ENCODE measurements at regions not wholly inside any gene's neighbourhood (a gene's known extent, or its start where the extent isn't known, plus 50 kb on each side); places are given as distances from the start of the nearest gene placed in this dataset.

DNA sequence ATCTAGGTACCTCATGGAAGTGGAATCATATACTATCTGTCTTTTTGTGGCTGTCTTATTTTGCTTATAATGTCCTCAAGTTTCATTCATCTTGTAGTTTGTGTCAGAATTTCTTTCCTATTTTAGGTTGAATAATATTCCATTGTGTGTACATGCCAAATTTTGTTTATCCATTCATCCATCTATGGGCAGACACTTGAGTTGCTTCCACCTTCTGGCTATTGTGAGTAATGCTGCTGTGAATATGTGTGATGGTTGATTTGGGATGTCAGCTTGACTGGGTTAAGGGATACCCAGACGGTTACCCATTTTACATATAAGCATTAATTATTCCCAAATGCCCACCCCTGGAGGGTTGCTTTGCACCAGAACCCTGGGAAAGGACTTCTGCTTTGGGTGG lies 477.5 kb downstream of the PTPRU start:
- FAIRE-seq (no peak), DNase-seq (ENCODE audit: insufficient read length, low spot score) (no peak)
- TF ChIP-seq POLR2A (IDR thresholded peaks at IDR 0.05; ENCODE audit: low read depth, low read length) (no peak), TAF1 (IDR thresholded peaks at IDR 0.05; ENCODE audit: low read depth, low read length) (no peak), PAX5 (IDR thresholded peaks at IDR 0.05; ENCODE audit: insufficient read depth, low read length, severe bottlenecking) (no peak), POLR2AphosphoS5 (IDR thresholded peaks at IDR 0.05; ENCODE audit: low read depth, low read length) (no peak), POU2F2 (IDR thresholded peaks at IDR 0.05; ENCODE audit: low read depth, low read length) (no peak), SPI1 (IDR thresholded peaks at IDR 0.05; ENCODE audit: low read depth, low read length) (no peak)

DNA sequence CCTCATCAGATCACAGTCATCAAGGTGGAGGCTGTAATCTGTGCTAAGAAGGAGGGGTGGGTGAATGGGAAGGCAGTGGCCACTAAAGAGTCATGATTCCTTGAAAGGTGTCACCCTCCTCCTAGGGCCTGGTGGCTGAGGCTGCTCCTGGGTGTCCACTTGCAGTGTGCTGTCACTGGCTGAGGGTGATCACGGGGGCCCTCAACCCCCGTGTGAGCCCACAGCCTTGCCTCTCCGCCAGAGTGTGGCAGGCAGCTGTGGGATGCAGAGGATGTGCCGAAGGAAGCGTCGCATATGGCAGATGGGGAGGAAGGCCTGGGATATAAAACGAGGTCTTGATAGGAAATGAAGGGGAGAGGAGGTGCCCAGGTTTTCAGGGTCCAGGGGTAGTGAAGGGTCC lies 476.5 kb downstream of the PTPRU start:
- FAIRE-seq, result no peak
- DNase-seq (ENCODE audit: insufficient read length, low spot score), result no peak
- TF ChIP-seq TAF1 (IDR thresholded peaks at IDR 0.05; ENCODE audit: low read depth, low read length) (no peak), POU2F2 (IDR thresholded peaks at IDR 0.05; ENCODE audit: low read depth, low read length) (no peak), SPI1 (IDR thresholded peaks at IDR 0.05; ENCODE audit: low read depth, low read length) (no peak), POLR2A (IDR thresholded peaks at IDR 0.05; ENCODE audit: low read depth, low read length) (no peak), PAX5 (IDR thresholded peaks at IDR 0.05; ENCODE audit: insufficient read depth, low read length, severe bottlenecking) (no peak), POLR2AphosphoS5 (IDR thresholded peaks at IDR 0.05; ENCODE audit: low read depth, low read length) (no peak)

DNA sequence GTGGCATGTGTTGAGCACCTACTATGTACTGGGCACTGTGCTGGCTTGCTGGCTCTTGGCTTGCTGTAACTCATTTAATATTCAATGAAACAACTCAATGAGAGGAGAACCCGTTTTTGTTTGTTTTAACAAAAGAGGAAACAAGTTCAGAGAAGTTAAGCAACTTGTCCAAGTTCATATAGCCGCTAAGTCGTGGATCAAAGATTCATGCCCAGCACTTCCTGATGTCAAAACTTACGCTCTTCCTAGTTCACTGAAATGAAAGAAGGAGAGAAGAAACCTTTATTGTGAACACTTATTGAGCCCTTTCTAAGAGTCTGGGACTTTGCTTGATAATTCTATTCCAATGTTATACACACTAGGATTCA lies 475.9 kb downstream of the PTPRU start:
- FAIRE-seq, result no peak
- TF ChIP-seq TAF1 (IDR thresholded peaks at IDR 0.05; ENCODE audit: low read depth, low read length) (no peak), POLR2AphosphoS5 (IDR thresholded peaks at IDR 0.05; ENCODE audit: low read depth, low read length) (no peak), POLR2A (IDR thresholded peaks at IDR 0.05; ENCODE audit: low read depth, low read length) (no peak), SPI1 (IDR thresholded peaks at IDR 0.05; ENCODE audit: low read depth, low read length) (no peak), PAX5 (IDR thresholded peaks at IDR 0.05; ENCODE audit: insufficient read depth, low read length, severe bottlenecking) (no peak), POU2F2 (IDR thresholded peaks at IDR 0.05; ENCODE audit: low read depth, low read length) (no peak)

DNA sequence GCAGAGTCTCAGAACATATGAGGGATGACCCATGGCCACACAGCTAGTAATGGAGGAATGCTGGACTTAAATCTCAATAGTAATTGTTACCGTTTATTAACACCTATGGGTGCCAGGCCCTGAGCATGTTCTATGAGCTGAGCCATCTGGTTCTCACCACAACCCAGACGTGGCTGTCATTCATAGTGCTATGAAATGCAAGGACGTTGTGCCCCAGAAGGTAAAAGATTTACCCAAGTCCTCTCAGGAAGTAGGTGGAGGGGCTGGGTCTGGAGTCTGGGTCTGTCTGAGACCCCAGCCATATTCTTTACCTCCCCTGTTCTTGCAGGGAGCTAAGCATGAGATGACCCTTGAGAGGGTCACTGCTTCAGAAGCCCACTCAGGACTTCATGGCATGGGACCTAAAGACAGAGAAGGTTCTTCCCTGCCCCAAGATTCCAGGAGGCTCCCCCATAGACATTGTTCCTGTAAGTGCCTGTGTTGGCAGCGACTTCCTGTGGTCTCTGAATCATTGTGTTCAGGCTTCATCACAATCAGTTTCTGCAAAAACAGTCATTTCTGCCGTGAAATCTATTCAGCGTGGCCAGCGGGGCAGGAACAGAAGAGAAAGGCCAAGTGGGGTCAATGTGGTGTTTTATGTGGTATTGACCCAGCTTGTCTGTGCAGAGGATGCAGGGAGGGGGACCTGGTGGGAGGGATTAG lies 475.4 kb downstream of the PTPRU start:
- FAIRE-seq, result peak; percentile 68
- no peak for DNase-seq (ENCODE audit: insufficient read length, low spot score)
- TF ChIP-seq POU2F2 (IDR thresholded peaks at IDR 0.05; ENCODE audit: low read depth, low read length), result peak; percentile 38; the same call in 1 of the 2 replicates
- no peak for TF ChIP-seq PAX5 (IDR thresholded peaks at IDR 0.05; ENCODE audit: insufficient read depth, low read length, severe bottlenecking)

More for the DNA sequence above, 475.9 kb downstream of the PTPRU start:
- DNase-seq (ENCODE audit: insufficient read length, low spot score), result no peak

DNA sequence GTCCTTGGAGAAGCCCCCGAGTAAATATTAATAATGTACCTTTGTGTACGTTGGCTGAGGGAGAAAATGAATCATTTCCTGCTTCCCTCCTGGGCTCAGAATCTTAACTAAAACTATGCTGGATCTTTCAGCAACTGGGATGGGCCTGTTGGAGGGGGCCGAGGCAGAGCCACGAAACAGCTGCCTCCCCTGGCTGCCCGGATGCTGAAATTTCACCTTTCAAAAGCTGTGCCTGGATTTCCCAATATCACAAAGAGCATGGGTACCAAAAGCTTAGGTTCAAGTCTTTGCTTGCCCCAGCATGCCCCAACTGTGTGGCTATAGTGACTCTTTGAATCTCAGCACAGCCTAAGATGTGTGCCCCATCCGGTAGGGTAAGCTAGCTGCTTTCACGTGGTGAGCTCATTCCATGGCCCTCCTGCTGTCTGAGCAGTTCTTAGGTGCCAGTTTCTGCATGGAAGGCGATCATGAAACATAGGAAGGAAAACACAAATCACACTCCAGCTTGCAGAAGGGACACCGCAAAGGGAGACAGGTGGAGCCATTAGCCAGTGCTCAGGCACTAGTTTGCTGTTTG lies 473.5 kb downstream of the PTPRU start:
- peak; percentile 41 for FAIRE-seq
- no peak for DNase-seq (ENCODE audit: insufficient read length, low spot score)
- TF ChIP-seq PAX5 (IDR thresholded peaks at IDR 0.05; ENCODE audit: insufficient read depth, low read length, severe bottlenecking) (no peak), POLR2A (IDR thresholded peaks at IDR 0.05; ENCODE audit: low read depth, low read length) (no peak), POLR2AphosphoS5 (IDR thresholded peaks at IDR 0.05; ENCODE audit: low read depth, low read length) (no peak), TAF1 (IDR thresholded peaks at IDR 0.05; ENCODE audit: low read depth, low read length) (no peak), POU2F2 (IDR thresholded peaks at IDR 0.05; ENCODE audit: low read depth, low read length) (no peak), SPI1 (IDR thresholded peaks at IDR 0.05; ENCODE audit: low read depth, low read length) (no peak)

DNA sequence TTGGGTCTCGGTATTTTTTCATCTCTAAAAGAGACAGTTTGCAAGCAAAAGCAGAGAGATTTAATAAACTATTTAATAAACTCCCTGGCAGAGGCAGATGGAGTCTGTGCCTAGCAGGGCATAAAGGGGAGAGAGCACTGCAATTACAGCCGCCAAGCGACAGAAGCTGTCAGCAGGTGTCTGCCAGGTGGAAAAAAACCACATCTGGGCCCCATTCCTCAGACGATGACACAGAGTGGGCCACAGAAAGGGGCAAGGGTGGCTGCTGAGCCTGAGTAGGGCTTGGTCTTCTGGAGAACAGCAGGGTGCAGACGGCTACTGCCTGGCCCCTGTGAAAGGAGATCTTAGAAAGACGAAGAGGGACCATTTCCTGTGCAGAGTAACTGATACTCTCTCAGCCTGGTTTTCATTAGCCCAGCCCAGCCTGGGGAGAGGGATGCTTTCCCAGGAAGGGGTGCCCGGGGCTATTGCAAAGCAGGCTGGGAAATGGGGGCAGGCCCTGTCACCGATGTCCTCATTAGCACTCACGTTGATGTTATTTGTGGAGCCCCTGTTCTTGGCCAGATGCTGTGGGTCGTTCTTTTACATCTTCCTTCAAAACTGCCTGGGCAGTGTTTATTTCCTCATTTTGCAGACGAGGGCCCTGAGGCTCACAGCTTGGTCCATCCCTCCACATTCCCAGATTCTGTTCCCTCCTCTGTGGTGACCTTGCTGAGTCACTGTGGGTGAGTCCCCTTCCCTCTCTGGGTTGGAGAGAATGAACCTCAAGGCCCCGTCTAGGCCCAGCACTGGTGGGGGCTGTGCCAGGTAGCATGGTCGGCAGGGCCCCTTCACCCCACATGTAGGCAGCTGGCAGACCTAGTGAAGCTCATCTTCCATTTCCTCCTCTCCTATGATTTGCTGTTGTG lies 472.7 kb downstream of the PTPRU start:
- FAIRE-seq (peak; percentile 41), DNase-seq (ENCODE audit: insufficient read length, low spot score) (no peak)
- TF ChIP-seq POLR2AphosphoS5 (IDR thresholded peaks at IDR 0.05; ENCODE audit: low read depth, low read length) (no peak), TAF1 (IDR thresholded peaks at IDR 0.05; ENCODE audit: low read depth, low read length) (no peak), PAX5 (IDR thresholded peaks at IDR 0.05; ENCODE audit: insufficient read depth, low read length, severe bottlenecking) (no peak), SPI1 (IDR thresholded peaks at IDR 0.05; ENCODE audit: low read depth, low read length) (no peak), POU2F2 (IDR thresholded peaks at IDR 0.05; ENCODE audit: low read depth, low read length) (no peak), POLR2A (IDR thresholded peaks at IDR 0.05; ENCODE audit: low read depth, low read length) (no peak)

DNA sequence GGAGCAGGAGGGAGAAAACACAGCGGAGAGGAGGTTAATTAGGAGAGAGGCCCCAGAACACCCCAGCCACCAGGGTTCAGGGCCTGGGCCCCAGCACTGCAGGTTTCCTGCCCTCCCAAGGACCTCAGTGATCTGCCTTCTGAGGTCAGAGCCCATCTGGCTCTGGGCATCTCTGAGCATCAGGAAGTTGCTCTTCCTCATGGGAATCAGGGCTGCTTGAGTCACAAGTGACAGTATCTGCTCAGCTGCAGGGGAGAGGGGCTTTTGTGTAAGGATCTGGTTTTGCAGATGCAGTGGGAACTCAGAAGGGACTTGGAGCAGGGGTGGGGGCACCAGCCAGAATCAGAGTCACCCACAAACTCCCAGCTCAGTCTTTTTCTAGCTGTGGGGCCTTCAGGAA lies 472.1 kb downstream of the PTPRU start:
- DNase-seq (ENCODE audit: insufficient read length, low spot score), result no peak
- TF ChIP-seq PAX5 (IDR thresholded peaks at IDR 0.05; ENCODE audit: insufficient read depth, low read length, severe bottlenecking) (no peak), POLR2A (IDR thresholded peaks at IDR 0.05; ENCODE audit: low read depth, low read length) (no peak), TAF1 (IDR thresholded peaks at IDR 0.05; ENCODE audit: low read depth, low read length) (no peak), SPI1 (IDR thresholded peaks at IDR 0.05; ENCODE audit: low read depth, low read length) (no peak), POU2F2 (IDR thresholded peaks at IDR 0.05; ENCODE audit: low read depth, low read length) (no peak), POLR2AphosphoS5 (IDR thresholded peaks at IDR 0.05; ENCODE audit: low read depth, low read length) (no peak)
- no peak for FAIRE-seq

DNA sequence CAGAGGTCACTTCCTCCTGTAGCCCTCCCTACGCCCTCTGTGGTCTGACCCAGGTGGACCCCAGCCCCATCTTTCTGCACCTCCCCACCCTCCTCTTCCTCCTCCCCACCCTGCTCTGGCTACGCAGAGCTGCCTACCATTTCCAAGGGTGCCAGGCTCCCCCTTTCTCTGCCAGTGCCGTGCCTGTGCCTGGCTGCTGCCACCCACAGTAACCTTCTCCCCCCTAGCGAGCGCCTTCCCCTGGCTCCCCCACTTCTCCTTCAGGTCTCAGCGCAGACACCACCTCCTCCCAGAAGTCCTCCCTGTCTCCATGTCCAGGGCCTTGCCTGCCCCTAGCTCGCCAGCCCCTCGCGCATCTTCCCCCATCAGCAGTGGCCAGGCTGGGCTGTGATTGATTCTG lies 471.5 kb downstream of the PTPRU start:
- DNase-seq (ENCODE audit: insufficient read length, low spot score), result no peak
- FAIRE-seq, result no peak
- TF ChIP-seq SPI1 (IDR thresholded peaks at IDR 0.05; ENCODE audit: low read depth, low read length) (no peak), POU2F2 (IDR thresholded peaks at IDR 0.05; ENCODE audit: low read depth, low read length) (no peak), POLR2AphosphoS5 (IDR thresholded peaks at IDR 0.05; ENCODE audit: low read depth, low read length) (no peak), PAX5 (IDR thresholded peaks at IDR 0.05; ENCODE audit: insufficient read depth, low read length, severe bottlenecking) (no peak), TAF1 (IDR thresholded peaks at IDR 0.05; ENCODE audit: low read depth, low read length) (no peak), POLR2A (IDR thresholded peaks at IDR 0.05; ENCODE audit: low read depth, low read length) (no peak)

DNA sequence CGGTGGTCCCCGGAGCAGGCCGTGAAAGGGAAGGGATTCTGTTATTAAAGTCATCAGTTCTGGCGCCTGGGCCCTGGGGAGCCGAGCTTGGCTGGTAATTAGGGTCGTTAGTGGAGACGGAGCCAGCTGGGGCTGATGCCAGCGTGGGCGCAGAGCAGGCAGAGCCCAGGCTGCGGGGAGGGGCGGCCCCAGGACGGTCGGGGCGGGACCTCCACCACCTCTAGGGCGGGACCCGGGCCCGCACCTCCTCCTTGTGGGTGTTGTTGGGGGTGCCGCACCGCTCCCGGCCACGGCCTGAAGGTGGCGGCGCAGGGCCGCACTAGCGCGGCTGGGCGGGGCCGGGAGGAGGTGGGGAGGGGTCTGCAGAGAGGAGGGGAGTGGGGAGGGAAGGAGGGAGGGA lies 470.6 kb downstream of the PTPRU start:
- TF ChIP-seq SPI1 (IDR thresholded peaks at IDR 0.05; ENCODE audit: low read depth, low read length), result no peak
- TF ChIP-seq PAX5 (IDR thresholded peaks at IDR 0.05; ENCODE audit: insufficient read depth, low read length, severe bottlenecking), result no peak
- TF ChIP-seq POLR2AphosphoS5 (IDR thresholded peaks at IDR 0.05; ENCODE audit: low read depth, low read length), result no peak
- TF ChIP-seq POU2F2 (IDR thresholded peaks at IDR 0.05; ENCODE audit: low read depth, low read length), result no peak
- TF ChIP-seq POLR2A (IDR thresholded peaks at IDR 0.05; ENCODE audit: low read depth, low read length), result no peak
- no peak for TF ChIP-seq TAF1 (IDR thresholded peaks at IDR 0.05; ENCODE audit: low read depth, low read length)
- DNase-seq (ENCODE audit: insufficient read length, low spot score), result peak; percentile 75
- FAIRE-seq, result peak; percentile 69
